ENCODE measurements at regions not wholly inside any gene's neighbourhood (a gene's known extent, or its start where the extent isn't known, plus 50 kb on each side); places are given as distances from the start of the nearest gene placed in this dataset.

GRCh38 chr3:163438760-163439159, 1639.5 kb downstream of the SI start:
- no peaks in the 10 kb centered on the region for H4K20me1 ChIP-seq (ENCODE audit: insufficient read depth, poor library complexity, severe bottlenecking)
- WGBS (ENCODE audit: low lambda C conversion rate, missing lambda C conversion rate) = 90% methylated on average over 2 of the region's 2 CpGs
- no peak for DNase-seq (ENCODE audit: low spot score)
- H3K27me3 ChIP-seq = no peaks in the 10 kb centered on the region
- TF ChIP-seq EZH2phosphoT487 (IDR thresholded peaks at IDR 0.05; ENCODE audit: low read depth, severe bottlenecking, unreplicated experiment) = no peak
- no peak for TF ChIP-seq EZH2 (IDR thresholded peaks at IDR 0.05; ENCODE audit: borderline replicate concordance)
- TF ChIP-seq, protein P1, sequence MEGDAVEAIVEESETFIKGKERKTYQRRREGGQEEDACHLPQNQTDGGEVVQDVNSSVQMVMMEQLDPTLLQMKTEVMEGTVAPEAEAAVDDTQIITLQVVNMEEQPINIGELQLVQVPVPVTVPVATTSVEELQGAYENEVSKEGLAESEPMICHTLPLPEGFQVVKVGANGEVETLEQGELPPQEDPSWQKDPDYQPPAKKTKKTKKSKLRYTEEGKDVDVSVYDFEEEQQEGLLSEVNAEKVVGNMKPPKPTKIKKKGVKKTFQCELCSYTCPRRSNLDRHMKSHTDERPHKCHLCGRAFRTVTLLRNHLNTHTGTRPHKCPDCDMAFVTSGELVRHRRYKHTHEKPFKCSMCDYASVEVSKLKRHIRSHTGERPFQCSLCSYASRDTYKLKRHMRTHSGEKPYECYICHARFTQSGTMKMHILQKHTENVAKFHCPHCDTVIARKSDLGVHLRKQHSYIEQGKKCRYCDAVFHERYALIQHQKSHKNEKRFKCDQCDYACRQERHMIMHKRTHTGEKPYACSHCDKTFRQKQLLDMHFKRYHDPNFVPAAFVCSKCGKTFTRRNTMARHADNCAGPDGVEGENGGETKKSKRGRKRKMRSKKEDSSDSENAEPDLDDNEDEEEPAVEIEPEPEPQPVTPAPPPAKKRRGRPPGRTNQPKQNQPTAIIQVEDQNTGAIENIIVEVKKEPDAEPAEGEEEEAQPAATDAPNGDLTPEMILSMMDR (IDR thresholded peaks at IDR 0.05; ENCODE audit: poor library complexity) = no peak
- no peaks in the 10 kb centered on the region for H3K9me2 ChIP-seq (replicated peaks; ENCODE audit: insufficient read depth)
- no peak overlapping the region for H3K4me2 ChIP-seq
- H2AFZ ChIP-seq = no peak overlapping the region
- H3K4me1 ChIP-seq (ENCODE audit: insufficient read depth) = no peaks in the 10 kb centered on the region
- no peak overlapping the region for H3K4me3 ChIP-seq
- H3K36me3 ChIP-seq (replicated peaks; ENCODE audit: insufficient read depth, low read depth) = no peaks in the 10 kb centered on the region
- H3K27ac ChIP-seq = no peak overlapping the region
- no peaks in the 10 kb centered on the region for H3K9me3 ChIP-seq (ENCODE audit: low read depth)
- no peaks in the 10 kb centered on the region for H3K79me2 ChIP-seq

DNA sequence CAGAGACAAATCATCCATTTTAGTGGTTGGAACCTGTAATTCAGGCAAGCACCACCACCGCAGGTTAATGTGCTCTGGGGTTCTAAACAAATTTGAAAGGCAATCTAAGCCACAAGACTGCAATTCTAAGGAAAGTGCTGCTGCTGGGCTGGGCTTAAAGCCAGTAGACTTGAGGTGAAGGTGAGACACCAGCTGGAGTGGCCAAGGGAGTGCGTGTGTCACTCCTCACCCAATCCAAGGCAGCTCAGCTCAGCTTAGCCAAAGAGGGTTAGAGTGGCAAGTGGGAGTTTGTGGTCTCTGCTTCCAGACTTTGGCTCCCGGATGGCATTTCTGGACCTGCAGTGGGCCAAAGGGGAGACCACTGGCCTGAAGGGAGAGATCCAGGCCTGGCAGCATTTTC, 1655.6 kb downstream of the SI start:
- no peaks in the 10 kb centered on the region for H3K36me3 ChIP-seq (replicated peaks; ENCODE audit: insufficient read depth, low read depth)
- 94% methylated on average over 3 of the region's 3 CpGs for WGBS (ENCODE audit: low lambda C conversion rate, missing lambda C conversion rate)
- H3K27ac ChIP-seq = no peak overlapping the region
- no peak overlapping the region for H3K4me2 ChIP-seq
- no peak for DNase-seq (ENCODE audit: low spot score)
- no peaks in the 10 kb centered on the region for H3K9me3 ChIP-seq (ENCODE audit: low read depth)
- H2AFZ ChIP-seq = no peak overlapping the region
- TF ChIP-seq EZH2 (IDR thresholded peaks at IDR 0.05; ENCODE audit: borderline replicate concordance) (no peak), EZH2phosphoT487 (IDR thresholded peaks at IDR 0.05; ENCODE audit: low read depth, severe bottlenecking, unreplicated experiment) (no peak)
- TF ChIP-seq, protein P1 (IDR thresholded peaks at IDR 0.05; ENCODE audit: poor library complexity) = no peak
- H3K4me1 ChIP-seq (ENCODE audit: insufficient read depth) = no peaks in the 10 kb centered on the region
- no peaks in the 10 kb centered on the region for H3K79me2 ChIP-seq
- no peaks in the 10 kb centered on the region for H3K9me2 ChIP-seq (replicated peaks; ENCODE audit: insufficient read depth)
- H3K27me3 ChIP-seq = no peaks in the 10 kb centered on the region
- H4K20me1 ChIP-seq (ENCODE audit: insufficient read depth, poor library complexity, severe bottlenecking) = no peaks in the 10 kb centered on the region
- no peak overlapping the region for H3K4me3 ChIP-seq

- WGBS (ENCODE audit: low lambda C conversion rate, missing lambda C conversion rate) = 89% methylated on average over 3 of the region's 3 CpGs
- Histone ChIP-seq H3K4me2 (no peak overlapping the region), H2AFZ (no peak overlapping the region), H3K9me2 (replicated peaks; ENCODE audit: insufficient read depth) (no peaks in the 10 kb centered on the region), H3K27ac (no peak overlapping the region), H3K4me3 (no peak overlapping the region), H3K9me3 (ENCODE audit: low read depth) (no peaks in the 10 kb centered on the region), H3K27me3 (no peaks in the 10 kb centered on the region), H3K36me3 (replicated peaks; ENCODE audit: insufficient read depth, low read depth) (no peaks in the 10 kb centered on the region), H4K20me1 (ENCODE audit: insufficient read depth, poor library complexity, severe bottlenecking) (no peaks in the 10 kb centered on the region), H3K79me2 (no peaks in the 10 kb centered on the region), H3K4me1 (ENCODE audit: insufficient read depth) (no peaks in the 10 kb centered on the region)
- no peak for DNase-seq (ENCODE audit: low spot score)
- TF ChIP-seq, protein P1 (IDR thresholded peaks at IDR 0.05; ENCODE audit: poor library complexity) = no peak
- no peak for TF ChIP-seq EZH2phosphoT487 (IDR thresholded peaks at IDR 0.05; ENCODE audit: low read depth, severe bottlenecking, unreplicated experiment)
- no peak for TF ChIP-seq EZH2 (IDR thresholded peaks at IDR 0.05; ENCODE audit: borderline replicate concordance)
Observed at GRCh38 chr3:163391407-163392181, 1686.7 kb downstream of the SI start.

All from hepatocyte (in vitro differentiated cells).